H1 (cell line): ENCODE measurements at regions not wholly inside any gene's neighbourhood (a gene's known extent, or its start where the extent isn't known, plus 50 kb on each side); places are given as distances from the start of the nearest gene placed in this dataset.

ENCODE experiments used
- CTCF ChIA-PET: fragments of 300-600 bp; sonication (Branson Sonifier 250); formaldehyde crosslinking; loops from one replicate; lab custom pipeline; 2021; ENCODE audit not compliant: partially characterized antibody; lab: Charles Lee
- POLR2A ChIA-PET: fragments of 300-600 bp; sonication (Branson Sonifier 250); formaldehyde crosslinking; loops from one replicate; lab custom pipeline; 2021; ENCODE audit warnings: inconsistent platforms; ENCODE audit not compliant: partially characterized antibody; lab: Charles Lee
- DNase-seq, 2 experiments: peaks; one replicate each; pipeline versions ENCODE4 v3.0.0 to v3.0.0-alpha.2; 2010 to 2022; ENCODE audit warnings: low spot score in 2 of 2, low read depth in 1 of 2, mixed read lengths in 1 of 2
- FAIRE-seq: peaks from 2 replicates; lab custom pipeline; 2011; peaks lifted over from hg19 to GRCh38; lab: Jason Lieb, UNC
- H2AFZ ChIP-seq: 2 replicates; pipeline ENCODE4 v1.8.1; 2012; ENCODE audit warnings: low read length, inconsistent platforms
- H2AK5ac ChIP-seq: 2 replicates; pipeline ENCODE4 v1.6.1; 2013; ENCODE audit warnings: low read depth, low read length
- H2BK120ac ChIP-seq: replicated peaks from 2 replicates; pipeline ENCODE3; 2013; ENCODE audit warnings: low read depth, low read length, inconsistent platforms
- H2BK12ac ChIP-seq: 2 replicates; pipeline ENCODE4 v1.6.1; 2013; ENCODE audit warnings: low read depth, low read length
- H2BK15ac ChIP-seq: 2 replicates; pipeline ENCODE4 v1.6.1; 2013; ENCODE audit warnings: low read length
- H2BK20ac ChIP-seq: 2 replicates; pipeline ENCODE4 v1.6.1; 2013; ENCODE audit warnings: low read length
- H2BK5ac ChIP-seq: 2 replicates; pipeline ENCODE4 v1.6.1; 2013; ENCODE audit warnings: low read depth, low read length
- H3K14ac ChIP-seq: 2 replicates; pipeline ENCODE4 v1.6.1; 2013; ENCODE audit warnings: inconsistent platforms; ENCODE audit not compliant: insufficient read length
- H3K18ac ChIP-seq: 2 replicates; pipeline ENCODE4 v1.6.1; 2013; ENCODE audit warnings: low read length; ENCODE audit errors: extremely low read depth
- H3K23ac ChIP-seq: 2 replicates; pipeline ENCODE4 v1.6.1; 2013; ENCODE audit warnings: inconsistent platforms; ENCODE audit not compliant: insufficient read length
- H3K23me2 ChIP-seq: 2 replicates; pipeline ENCODE4 v1.6.1; 2013; ENCODE audit warnings: low read depth, low read length
- H3K27ac ChIP-seq: 2 replicates; pipeline ENCODE4 v1.6.1; 2011; ENCODE audit warnings: low read depth, low read length, inconsistent platforms
- H3K27me3 ChIP-seq, 4 experiments: replicated peaks in 1 of 4; 1 replicate in 1 of 4; 2 replicates in 3 of 4; pipeline versions ENCODE4 v1.6.1 to v1.8.1; 2011 to 2013; ENCODE audit warnings: low read length in 3 of 4, mild to moderate bottlenecking in 3 of 4, inconsistent platforms in 2 of 4, mixed read lengths in 2 of 4, moderate library complexity in 1 of 4; ENCODE audit not compliant: control insufficient read depth in 3 of 4, insufficient read depth in 3 of 4; ENCODE audit errors: extremely low read depth in 1 of 4
- H3K36me3 ChIP-seq, 4 experiments: 2 replicates each; pipeline versions ENCODE4 v1.6.1 to v1.8.1; 2011 to 2013; ENCODE audit warnings: mild to moderate bottlenecking in 4 of 4, low read length in 3 of 4, moderate library complexity in 2 of 4, control low read depth in 1 of 4, inconsistent platforms in 1 of 4; ENCODE audit not compliant: insufficient read depth in 4 of 4, control insufficient read depth in 2 of 4
- H3K4ac ChIP-seq: replicated peaks from 2 replicates; pipeline ENCODE3; 2013; ENCODE audit warnings: low read length, low read depth, mixed read lengths, inconsistent platforms; ENCODE audit not compliant: insufficient read length
- H3K4me1 ChIP-seq, 4 experiments: replicated peaks in 1 of 4; 1 replicate in 1 of 4; 2 replicates in 3 of 4; pipeline versions ENCODE4 v1.6.1 to v1.8.1; 2011 to 2013; ENCODE audit warnings: low read length in 3 of 4, inconsistent platforms in 2 of 4, mixed read lengths in 1 of 4; ENCODE audit not compliant: insufficient read depth in 4 of 4, control insufficient read depth in 3 of 4
- H3K4me2 ChIP-seq, 2 experiments: 2 replicates each; pipeline versions ENCODE4 v1.6.1 to v1.8.1; 2011 to 2013; ENCODE audit warnings: low read depth in 2 of 2, low read length in 2 of 2, control low read depth in 1 of 2, inconsistent platforms in 1 of 2, mild to moderate bottlenecking in 1 of 2; ENCODE audit not compliant: insufficient read depth in 1 of 2
- H3K4me3 ChIP-seq, 4 experiments: fragments of 200-600, 300-600 bp in 1 of 4; sonication (generic), shearing (Covaris generic), sonication (Bioruptor Twin) in 1 of 4; 2 replicates each; pipeline versions ENCODE4 v1.5.1 to v1.8.1; 2011 to 2016; ENCODE audit warnings: low read length in 4 of 4, low read depth in 3 of 4, control low read depth in 2 of 4, inconsistent platforms in 2 of 4, mild to moderate bottlenecking in 2 of 4, mixed read lengths in 1 of 4, moderate library complexity in 1 of 4; ENCODE audit not compliant: insufficient read depth in 2 of 4; ENCODE audit errors: extremely low read depth in 1 of 4
- H3K56ac ChIP-seq: replicated peaks from 2 replicates; pipeline ENCODE3; 2013; ENCODE audit warnings: low read depth, mild to moderate bottlenecking, mixed read lengths, low read length, inconsistent platforms; ENCODE audit not compliant: insufficient read length
- H3K79me1 ChIP-seq: 2 replicates; pipeline ENCODE4 v1.6.1; 2013; ENCODE audit warnings: low read depth, low read length, control low read depth
- H3K79me2 ChIP-seq, 2 experiments: 2 replicates each; pipeline versions ENCODE4 v1.6.1 to v1.8.1; 2012 to 2013; ENCODE audit warnings: low read length in 2 of 2, mild to moderate bottlenecking in 2 of 2, inconsistent platforms in 1 of 2; ENCODE audit not compliant: insufficient read depth in 2 of 2, control insufficient read depth in 1 of 2
- H3K9ac ChIP-seq, 4 experiments: replicated peaks in 1 of 4; 1 replicate in 1 of 4; 2 replicates in 3 of 4; pipeline versions ENCODE4 v1.6.1 to v1.8.1; 2011 to 2013; ENCODE audit warnings: low read depth in 3 of 4, low read length in 3 of 4, control low read depth in 2 of 4, mild to moderate bottlenecking in 2 of 4, moderate library complexity in 2 of 4, inconsistent platforms in 1 of 4; ENCODE audit errors: extremely low read depth in 1 of 4
- H3K9me3 ChIP-seq, 2 experiments: 2 replicates each; pipeline versions ENCODE4 v1.6.1 to v1.8.1; 2012 to 2013; ENCODE audit warnings: mild to moderate bottlenecking in 2 of 2, moderate library complexity in 2 of 2, control low read depth in 1 of 2, inconsistent platforms in 1 of 2, low read depth in 1 of 2, low read length in 1 of 2, mixed read lengths in 1 of 2; ENCODE audit not compliant: insufficient read depth in 2 of 2
- H4K20me1 ChIP-seq, 2 experiments: replicated peaks in 1 of 2; 2 replicates each; pipeline versions ENCODE3 to v1.8.1; 2011 to 2013; ENCODE audit warnings: inconsistent platforms in 2 of 2, low read length in 2 of 2, mild to moderate bottlenecking in 1 of 2; ENCODE audit not compliant: insufficient read depth in 2 of 2, control insufficient read depth in 1 of 2
- H4K5ac ChIP-seq: 2 replicates; pipeline ENCODE4 v1.6.1; 2013; ENCODE audit warnings: low read length, low read depth, mixed read lengths, inconsistent platforms; ENCODE audit not compliant: insufficient read length
- H4K8ac ChIP-seq: 2 replicates; pipeline ENCODE4 v1.8.0; 2013; ENCODE audit warnings: mild to moderate bottlenecking, moderate library complexity, low read length, inconsistent platforms; ENCODE audit not compliant: insufficient read depth; ENCODE audit errors: extremely low read depth
- H4K91ac ChIP-seq: replicated peaks from 2 replicates; pipeline ENCODE3; 2013; ENCODE audit warnings: low read length, mixed read lengths, inconsistent platforms; ENCODE audit not compliant: insufficient read length
- CBX5 ChIP-seq: fragments of 300-800, 300-1000 bp; sonication (generic); IDR thresholded peaks from 2 replicates; pipeline ENCODE4 v1.7.1; 2016; ENCODE audit warnings: antibody characterized with exemption, low read length, low read depth
- WGBS, 2 experiments: shearing (Covaris generic) in 1 of 2; methylation state at CpG; one replicate each; pipeline versions ENCODE4 v1.1.6 to v1.1.7; 2013 to 2015; ENCODE audit warnings: low lambda C conversion rate in 2 of 2, mixed read lengths in 2 of 2, inconsistent platforms in 1 of 2, low coverage in 1 of 2, missing lambda C conversion rate in 1 of 2; ENCODE audit not compliant: insufficient replicate concordance in 2 of 2, insufficient coverage in 1 of 2, insufficient read length in 1 of 2; ENCODE audit errors: extremely low coverage in 1 of 2, missing lambda C conversion rate in 1 of 2; 5-methylcytosine and 5-hydroxymethylcytosine counted together

- H3K36me3 ChIP-seq, result no peaks in the 10 kb centered on the region
- H3K56ac ChIP-seq, result no peak overlapping the region
- no peak overlapping the region for H3K14ac ChIP-seq
- H4K91ac ChIP-seq, result no peak overlapping the region
- no peak for TF ChIP-seq CBX5
- H3K27ac ChIP-seq, result no peak overlapping the region
- WGBS, 2 experiments, result 97% methylated on average over 3 of the region's 3 CpGs; no CpG with 5 or more reads in 1 of the 2 experiments
- H3K27me3 ChIP-seq, result no peaks in the 10 kb centered on the region
- no peak overlapping the region for H3K18ac ChIP-seq
- ChIA-PET CTCF (no interaction called here), POLR2A (no interaction called here)
- no peak overlapping the region for H3K23ac ChIP-seq
- no peak overlapping the region for H3K4me3 ChIP-seq
- H4K20me1 ChIP-seq, result no peaks in the 10 kb centered on the region
- H3K23me2 ChIP-seq, result no peaks in the 10 kb centered on the region
- H2AK5ac ChIP-seq, result no peak overlapping the region
- no peak for FAIRE-seq
- DNase-seq, result no peak
- H2BK120ac ChIP-seq, result no peak overlapping the region
- no peaks in the 10 kb centered on the region for H3K4me1 ChIP-seq
- no peak overlapping the region for H2AFZ ChIP-seq
- H4K8ac ChIP-seq, result no peak overlapping the region
- H3K9ac ChIP-seq, result no peak overlapping the region
- no peak overlapping the region for H3K4ac ChIP-seq
- H3K79me2 ChIP-seq, result no peaks in the 10 kb centered on the region
- no peak overlapping the region for H3K4me2 ChIP-seq
- no peak overlapping the region for H2BK15ac ChIP-seq
- H4K5ac ChIP-seq, result no peak overlapping the region
- H2BK12ac ChIP-seq, result no peak overlapping the region
- H2BK20ac ChIP-seq, result no peak overlapping the region
- no peaks in the 10 kb centered on the region for H3K9me3 ChIP-seq
- H2BK5ac ChIP-seq, result no peak overlapping the region
- no peaks in the 10 kb centered on the region for H3K79me1 ChIP-seq
Measured at GRCh38 chr5:92102313-92102712, 719.2 kb upstream of the ARRDC3 start.
